Gastroesophageal sphincter (tissue), 3 donors: ENCODE measurements at regions not wholly inside any gene's neighbourhood (a gene's known extent, or its start where the extent isn't known, plus 50 kb on each side); places are given as distances from the start of the nearest gene placed in this dataset.

ENCODE experiments used
- CTCF ChIP-seq, 4 experiments: fragments of 200-600 bp in 2 of 4; fragments of 450-650 bp in 2 of 4; sonication (generic) in 1 of 4; IDR thresholded peaks; one replicate each; pipeline ENCODE4 v1.5.1; 2017 to 2019; ENCODE audit warnings: antibody characterized with exemption in 4 of 4, mild to moderate bottlenecking in 2 of 4, moderate library complexity in 2 of 4
- POLR2A ChIP-seq, 2 donors: fragments of 450-650 bp; IDR thresholded peaks; one replicate each; pipeline ENCODE4 v1.6.1; 2017; ENCODE audit warnings: antibody characterized with exemption in 2 of 2, mild to moderate bottlenecking in 2 of 2, moderate library complexity in 1 of 2
- POLR2AphosphoS5 ChIP-seq: sonication (generic); formaldehyde crosslinking; IDR thresholded peaks from one replicate; pipeline ENCODE4 v1.6.1; 2017; ENCODE audit warnings: antibody characterized with exemption

- TF ChIP-seq CTCF (IDR thresholded peaks at IDR 0.05): no peak
- no peak for TF ChIP-seq POLR2A (IDR thresholded peaks at IDR 0.05)
- TF ChIP-seq POLR2AphosphoS5: no peak
Measured at GRCh38 chr15:68877626-68878025, 52.7 kb upstream of the SPESP1 start.
